Body of pancreas (tissue), 4 donors: ENCODE measurements at regions not wholly inside any gene's neighbourhood (a gene's known extent, or its start where the extent isn't known, plus 50 kb on each side); places are given as distances from the start of the nearest gene placed in this dataset.

Experiments
- CTCF ChIP-seq, 7 experiments: fragments of 450-650 bp in 4 of 7; fragments of 200-600 bp in 3 of 7; sonication (generic) in 3 of 7; IDR thresholded peaks; one replicate each; pipeline ENCODE4 v1.5.1; 2016 to 2019; ENCODE audit warnings: antibody characterized with exemption in 7 of 7
- POLR2A ChIP-seq, 3 donors: fragments of 450-650 bp; IDR thresholded peaks; one replicate each; pipeline ENCODE4 v1.6.1; 2016; ENCODE audit warnings: antibody characterized with exemption in 3 of 3, mild to moderate bottlenecking in 2 of 3

GRCh38 chr2:199163613-199164458 is 293.9 kb downstream of the SATB2 start:
- TF ChIP-seq CTCF (IDR thresholded peaks at IDR 0.05), result no peak
- TF ChIP-seq POLR2A (IDR thresholded peaks at IDR 0.05), result no peak
